Small intestine (tissue), 7 donors: ENCODE measurements at regions not wholly inside any gene's neighbourhood (a gene's known extent, or its start where the extent isn't known, plus 50 kb on each side); places are given as distances from the start of the nearest gene placed in this dataset.
A peak's percentile ranks its signal among the peaks of the same experiment; 100 is the strongest.
"Not testable (repeated sequence)": the region's sequence is repeated elsewhere in the genome, so short reads cannot be mapped to it uniquely, and the experiment has no call there.

Source experiments
- DNase-seq, 2 donors: peaks; one replicate each; pipeline versions ENCODE4 v3.0.0 to v3.0.0-alpha.2; 2013
- FAIRE-seq: peaks from 2 replicates; lab custom pipeline; 2012; peaks lifted over from hg19 to GRCh38; lab: Jason Lieb, UNC
- H3K27ac ChIP-seq, 3 donors: one replicate each; pipeline ENCODE4 v1.5.1; 2013; ENCODE audit warnings: low read length in 2 of 3, mild to moderate bottlenecking in 2 of 3, control low read depth in 1 of 3, inconsistent platforms in 1 of 3, low read depth in 1 of 3, moderate library complexity in 1 of 3
- H3K27me3 ChIP-seq, 3 donors: one replicate each; pipeline ENCODE4 v1.6.1; 2013; ENCODE audit warnings: low read length in 3 of 3, inconsistent platforms in 1 of 3; ENCODE audit not compliant: control insufficient read depth in 3 of 3, insufficient read depth in 3 of 3
- H3K36me3 ChIP-seq, 3 donors: one replicate each; pipeline ENCODE4 v1.6.1; 2013; ENCODE audit warnings: low read length in 3 of 3, inconsistent platforms in 1 of 3, low read depth in 1 of 3, mild to moderate bottlenecking in 1 of 3, moderate library complexity in 1 of 3; ENCODE audit not compliant: control insufficient read depth in 3 of 3, insufficient read depth in 2 of 3
- H3K4me1 ChIP-seq, 3 donors: one replicate each; pipeline ENCODE4 v1.6.1; 2013; ENCODE audit warnings: low read length in 2 of 3, inconsistent platforms in 1 of 3, low read depth in 1 of 3, mild to moderate bottlenecking in 1 of 3, moderate library complexity in 1 of 3; ENCODE audit not compliant: control insufficient read depth in 3 of 3, insufficient read depth in 2 of 3
- H3K4me3 ChIP-seq, 3 donors: one replicate each; pipeline ENCODE4 v1.5.1; 2013; ENCODE audit warnings: low read length in 3 of 3, control low read depth in 1 of 3, inconsistent platforms in 1 of 3, low read depth in 1 of 3, mild to moderate bottlenecking in 1 of 3, moderate library complexity in 1 of 3
- H3K9me3 ChIP-seq, 2 donors: one replicate each; pipeline ENCODE4 v1.6.1; 2013; ENCODE audit warnings: low read depth in 1 of 2, low read length in 1 of 2; ENCODE audit not compliant: control insufficient read depth in 2 of 2, insufficient read depth in 1 of 2
- WGBS, 3 donors: extraction: QIAGEN DNeasy Blood & Tissue Kit; methylation state at CpG; one replicate each; pipeline ENCODE4 v1.1.7; 2013; 5-methylcytosine and 5-hydroxymethylcytosine counted together
- donor health status: healthy with polysubstance abuse.
- donor health status: control.
- donor health status: control.
- donor health status: Bipolar disorder and iron deficiency.
- donor health status: healthy.

GRCh38 chrX:124426288-124427169 is 80.2 kb downstream of the SH2D1A start:
- no peaks in the 10 kb centered on the region for H3K36me3 ChIP-seq
- 33 to 53% (median 45%) methylated on average over 9 of the region's 9 CpGs for WGBS, 3 donors
- FAIRE-seq: no peak
- peaks cover 0 to 5% of the 10 kb centered on the region in 2 donors for H3K9me3 ChIP-seq
- H3K27ac ChIP-seq: peak overlapping the region; percentile 41 to 88 (median 82)
- no peaks in the 10 kb centered on the region for H3K27me3 ChIP-seq
- H3K4me3 ChIP-seq: no peak overlapping the region
- H3K4me1 ChIP-seq: peaks cover 0 to 21% (median 2%) of the 10 kb centered on the region in 3 donors
- peak; percentile 68 to 81 for DNase-seq

DNA sequence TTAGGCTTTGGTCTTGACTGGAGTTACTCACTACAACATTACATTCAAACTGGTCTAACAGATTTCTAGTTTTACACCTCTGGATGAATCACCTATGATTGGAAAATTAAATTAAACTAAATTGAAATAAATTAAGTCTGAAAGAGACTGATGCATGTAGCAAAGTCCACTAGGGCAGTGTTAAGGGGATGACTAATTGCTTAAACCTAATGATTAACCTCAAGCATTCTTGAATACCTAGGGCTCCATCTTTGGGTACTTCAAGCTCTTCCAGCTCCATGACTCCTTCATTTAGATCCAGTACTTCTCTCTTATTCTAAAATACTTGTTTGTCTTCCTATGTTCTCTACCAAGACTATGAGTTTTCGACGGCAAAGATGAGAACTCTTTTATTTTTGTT is 86.8 kb downstream of the SH2D1A start:
- Histone ChIP-seq H3K27ac (peak overlapping the region in 1 of 3 donors; percentile 32), H3K4me3 (no peak overlapping the region), H3K4me1 (peaks cover 0 to 3% (median 2%) of the 10 kb centered on the region in 3 donors), H3K36me3 (no peaks in the 10 kb centered on the region), H3K27me3 (no peaks in the 10 kb centered on the region), H3K9me3 (no peaks in the 10 kb centered on the region)
- FAIRE-seq (peak; percentile 64), DNase-seq (peak; percentile 14 to 63)
- 49 to 72% (median 66%) methylated on average over 2 of the region's 2 CpGs for WGBS, 3 donors

DNA sequence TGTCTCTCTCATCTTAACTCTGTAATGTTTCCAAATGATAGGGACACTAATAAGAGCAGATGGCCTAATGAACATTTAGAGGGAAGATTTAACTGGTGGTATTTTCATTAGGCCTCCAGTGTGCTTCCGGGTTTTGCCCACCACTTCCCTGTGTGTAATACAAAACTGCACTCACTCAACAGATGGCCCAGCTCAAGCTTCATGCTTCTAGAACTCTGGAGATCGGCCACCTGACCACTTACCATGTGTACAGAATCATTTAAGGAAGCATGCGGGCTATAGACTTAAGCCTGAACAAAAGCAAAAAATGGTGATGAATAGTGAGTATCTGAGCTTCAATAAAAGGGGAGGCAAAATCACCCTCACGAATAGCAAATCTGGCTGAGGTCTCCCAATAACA is 89.3 kb downstream of the SH2D1A start:
- Histone ChIP-seq H3K27me3 (no peaks in the 10 kb centered on the region), H3K4me1 (peaks cover 0 to 3% (median 2%) of the 10 kb centered on the region in 3 donors), H3K9me3 (no peaks in the 10 kb centered on the region), H3K4me3 (no peak overlapping the region), H3K36me3 (no peaks in the 10 kb centered on the region), H3K27ac (no peak overlapping the region)
- no peak for DNase-seq
- no peak for FAIRE-seq
- WGBS, 3 donors: 66 to 91% (median 78%) methylated on average over 4 of the region's 4 CpGs

DNA sequence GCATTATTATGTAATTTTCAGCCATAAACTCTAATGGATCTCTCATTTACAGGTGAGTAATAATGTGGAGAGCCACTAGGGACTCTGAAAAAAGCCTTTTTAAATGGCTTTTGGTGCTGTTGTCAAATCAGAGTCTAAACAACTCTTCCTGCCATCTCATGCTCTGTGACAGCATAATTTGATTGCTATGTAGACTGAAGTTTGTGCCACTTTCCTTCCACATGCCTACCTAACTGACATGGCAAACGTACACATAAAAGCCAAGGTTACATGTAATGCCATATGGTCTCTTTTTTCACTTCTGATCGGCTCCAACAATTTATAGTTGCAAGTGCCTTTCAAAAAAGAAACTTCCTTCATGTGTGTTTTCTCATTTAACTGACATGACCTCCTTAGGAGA is 94.3 kb downstream of the SH2D1A start:
- no peak overlapping the region for H3K27ac ChIP-seq
- H3K4me1 ChIP-seq: no peaks in the 10 kb centered on the region
- H3K27me3 ChIP-seq: no peaks in the 10 kb centered on the region
- H3K4me3 ChIP-seq: no peak overlapping the region
- FAIRE-seq (no peak), DNase-seq (no peak)
- H3K36me3 ChIP-seq: no peaks in the 10 kb centered on the region
- no peaks in the 10 kb centered on the region for H3K9me3 ChIP-seq
- WGBS, 3 donors: 59 to 87% (median 71%) methylated on average over 2 of the region's 2 CpGs

DNA sequence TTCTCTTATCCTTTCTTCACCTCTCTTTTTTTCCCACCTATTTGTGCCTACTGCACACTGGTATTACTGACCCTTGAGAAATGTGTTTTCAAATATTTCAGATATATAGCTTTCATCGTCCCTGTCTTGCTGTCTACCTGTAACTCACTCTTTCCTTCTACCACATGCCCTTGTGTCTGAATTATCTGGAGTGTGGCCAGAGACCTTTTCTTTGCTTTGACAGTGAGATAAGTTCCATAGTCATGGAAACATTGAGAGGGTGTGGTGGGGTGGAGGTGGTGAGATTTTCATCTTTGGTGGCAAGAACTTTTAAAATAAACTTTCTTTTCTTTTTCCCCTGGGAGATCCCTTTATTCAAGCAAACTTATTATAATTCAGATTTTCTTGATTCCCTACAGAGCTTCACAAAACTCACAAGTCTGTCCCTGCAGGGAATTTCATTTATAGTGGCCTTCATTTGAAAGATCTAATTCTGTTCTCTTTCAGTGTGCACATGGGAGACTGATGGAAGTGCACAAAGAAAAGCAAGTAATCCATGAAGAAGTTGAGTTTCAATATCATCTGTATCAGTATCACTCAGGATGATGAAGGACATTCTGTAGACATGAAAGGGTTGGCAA is 95.7 kb downstream of the SH2D1A start:
- no peak overlapping the region for H3K4me3 ChIP-seq
- no peak overlapping the region for H3K27ac ChIP-seq
- no peaks in the 10 kb centered on the region for H3K27me3 ChIP-seq
- no peaks in the 10 kb centered on the region for H3K9me3 ChIP-seq
- H3K4me1 ChIP-seq: no peaks in the 10 kb centered on the region
- no peaks in the 10 kb centered on the region for H3K36me3 ChIP-seq
- DNase-seq (no peak), FAIRE-seq (no peak)
- WGBS, 3 donors: 81 to 86% (median 84%) methylated on average over 1 of the region's 1 CpG

DNA sequence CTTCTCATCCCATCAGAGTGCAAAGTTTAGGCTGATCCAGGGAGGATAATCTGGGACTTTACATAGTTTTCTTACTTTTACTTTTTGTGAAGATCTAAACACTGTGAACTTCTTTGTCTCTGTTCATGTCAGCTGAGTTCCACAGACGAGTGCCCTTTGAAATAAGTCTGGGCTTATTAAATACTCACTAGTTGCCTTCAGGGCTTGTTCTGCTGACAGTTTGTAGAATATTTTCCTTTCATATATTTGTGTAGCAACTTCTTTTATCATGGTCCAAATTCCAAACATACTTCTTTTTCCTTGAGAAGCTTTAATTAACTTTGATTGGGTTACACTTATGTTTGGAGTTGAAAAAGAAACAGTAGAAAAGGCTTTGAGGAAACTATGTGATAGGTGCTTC is 109.6 kb downstream of the SH2D1A start:
- Histone ChIP-seq H3K9me3 (no peaks in the 10 kb centered on the region), H3K4me1 (no peaks in the 10 kb centered on the region), H3K4me3 (no peak overlapping the region), H3K27ac (no peak overlapping the region), H3K36me3 (no peaks in the 10 kb centered on the region), H3K27me3 (no peaks in the 10 kb centered on the region)
- DNase-seq (peak in 1 of 2 donors; percentile 1), FAIRE-seq (peak; percentile 36)
- 13 to 56% (median 20%) methylated on average over 1 of the region's 1 CpG for WGBS, 3 donors

- not testable (repeated sequence) for H3K4me1 ChIP-seq, DNase-seq, FAIRE-seq, H3K27me3 ChIP-seq, H3K4me3 ChIP-seq, H3K9me3 ChIP-seq, H3K27ac ChIP-seq, H3K36me3 ChIP-seq
Observed at GRCh38 chrX:124459851-124460250, 113.5 kb downstream of the SH2D1A start.

- Histone ChIP-seq H3K27ac (no peak overlapping the region), H3K36me3 (no peaks in the 10 kb centered on the region), H3K4me3 (no peak overlapping the region), H3K27me3 (no peaks in the 10 kb centered on the region), H3K9me3 (no peaks in the 10 kb centered on the region), H3K4me1 (no peaks in the 10 kb centered on the region)
- DNase-seq: no peak
- no peak for FAIRE-seq
- WGBS, 3 donors: 62 to 80% (median 66%) methylated on average over 4 of the region's 4 CpGs
Observed at GRCh38 chrX:124462931-124463330, 116.6 kb downstream of the SH2D1A start.
